K562 (cell line): ENCODE measurements at regions not wholly inside any gene's neighbourhood (a gene's known extent, or its start where the extent isn't known, plus 50 kb on each side); places are given as distances from the start of the nearest gene placed in this dataset.
A peak's percentile ranks its signal among the peaks of the same experiment; 100 is the strongest.

Source experiments
- ATAC-seq: fragments of 200-7000 bp; cut with Tn5 transposase; 3 replicates; pipeline ENCODE4 v1.9.1; 2020; ENCODE audit warnings: moderate library complexity
- BruUV-seq: library from RNA; stranded (reverse); fragments of 400-500 nt; replicated peaks from 2 replicates; lab custom pipeline; 2021; lab: Mats Ljungman, UMichigan
- CTCF ChIA-PET: fragments of 300-600 bp; formaldehyde crosslinking; extraction: SDS; loops from one replicate; lab custom pipeline; 2021; ENCODE audit warnings: low intra/inter-chr PET ratio; lab: Yijun Ruan, JAX
- POLR2A ChIA-PET: fragments of 300-600, 350-650 bp; sonication (Branson Sonifier 250); formaldehyde crosslinking; extraction: SDS; loops from one replicate; lab custom pipeline; 2021; ENCODE audit warnings: antibody characterized with exemption, inconsistent platforms; lab: Yijun Ruan, JAX
- DNase-seq, 4 experiments: peaks; one replicate each; pipeline versions ENCODE4 v3.0.0 to v3.0.0-alpha.2; 2011 to 2018; ENCODE audit warnings: low spot score in 3 of 4, mixed read lengths in 3 of 4; ENCODE audit errors: extremely low read depth in 1 of 4
- FAIRE-seq: peaks from 2 replicates; lab custom pipeline; 2011; peaks lifted over from hg19 to GRCh38; lab: Jason Lieb, UNC
- H2AFZ ChIP-seq: 2 replicates; pipeline ENCODE4 v1.6.0; 2011; ENCODE audit warnings: low read depth, low read length, control low read depth, inconsistent platforms
- H3K27ac ChIP-seq: fragments of 200-600 bp; 3 replicates; pipeline ENCODE4 v1.8.0; 2011; ENCODE audit warnings: low read depth, mild to moderate bottlenecking, control low read depth, inconsistent platforms, low read length, moderate library complexity, mixed read lengths; ENCODE audit errors: extremely low read depth
- H3K27me3 ChIP-seq, 2 experiments: fragments of 300-600 bp in 1 of 2; 2 replicates in 1 of 2; 3 replicates in 1 of 2; pipeline versions ENCODE4 v1.6.0 to v1.8.0; 2011; ENCODE audit warnings: inconsistent platforms in 2 of 2, low read length in 2 of 2, mild to moderate bottlenecking in 1 of 2, mixed read lengths in 1 of 2, moderate library complexity in 1 of 2; ENCODE audit not compliant: control insufficient read depth in 2 of 2, insufficient read depth in 2 of 2
- H3K36me3 ChIP-seq: fragments of 300-600 bp; 3 replicates; pipeline ENCODE4 v1.8.0; 2011; ENCODE audit warnings: mild to moderate bottlenecking, low read length, inconsistent platforms; ENCODE audit not compliant: control insufficient read depth, insufficient read depth
- H3K4me1 ChIP-seq, 2 experiments: fragments of 200-600 bp in 1 of 2; replicated peaks in 1 of 2; 2 replicates in 1 of 2; 3 replicates in 1 of 2; pipeline versions ENCODE4 v1.5.1 to v1.8.0; 2011; ENCODE audit warnings: inconsistent platforms in 2 of 2, low read length in 2 of 2, mild to moderate bottlenecking in 1 of 2, mixed read lengths in 1 of 2, moderate library complexity in 1 of 2; ENCODE audit not compliant: control insufficient read depth in 2 of 2, insufficient read depth in 2 of 2
- H3K4me2 ChIP-seq: 2 replicates; pipeline ENCODE4 v1.6.1; 2011; ENCODE audit warnings: low read length, control low read depth, inconsistent platforms, mixed read lengths; ENCODE audit not compliant: insufficient read depth
- H3K4me3 ChIP-seq: fragments of 200-600 bp; sonication (generic), shearing (Covaris generic); 2 replicates; pipeline ENCODE4 v1.5.1; 2016; ENCODE audit warnings: control low read depth, inconsistent platforms
- H3K79me2 ChIP-seq: fragments of 200-600 bp; 3 replicates; pipeline ENCODE4 v1.8.0; 2011; ENCODE audit warnings: low read length, inconsistent platforms; ENCODE audit not compliant: control insufficient read depth, insufficient read depth
- H3K9ac ChIP-seq, 2 experiments: 2 replicates each; pipeline versions ENCODE4 v1.6.0 to v1.6.1; 2011; ENCODE audit warnings: low read depth in 2 of 2, low read length in 2 of 2, control low read depth in 1 of 2, inconsistent platforms in 1 of 2, mild to moderate bottlenecking in 1 of 2, mixed read lengths in 1 of 2; ENCODE audit not compliant: insufficient read depth in 1 of 2
- H3K9me1 ChIP-seq: one replicate; pipeline ENCODE4 v1.6.0; 2011; ENCODE audit warnings: inconsistent platforms, mild to moderate bottlenecking, low read length, moderate library complexity; ENCODE audit not compliant: control insufficient read depth, insufficient read depth
- H3K9me3 ChIP-seq: replicated peaks from 2 replicates; pipeline ENCODE4 v1.5.1; 2011; ENCODE audit warnings: low read depth, low read length, inconsistent platforms; ENCODE audit not compliant: control insufficient read depth, insufficient read depth
- H4K20me1 ChIP-seq: replicated peaks from 2 replicates; pipeline ENCODE4 v1.6.1; 2011; ENCODE audit warnings: low read length, inconsistent platforms, mixed read lengths; ENCODE audit not compliant: control insufficient read depth, insufficient read depth
- ADNP ChIP-seq: fragments of 200-800 bp; sonication (Bioruptor generic); IDR thresholded peaks from 2 replicates; pipeline ENCODE4 v1.6.1; 2016; ENCODE audit warnings: missing genetic modification characterization, missing compliant biosample characterization
- EWSR1 ChIP-seq: fragments of 450-650 bp; IDR thresholded peaks from 2 replicates; pipeline ENCODE4 v1.6.1; 2018; ENCODE audit warnings: borderline replicate concordance, mild to moderate bottlenecking, low read depth, moderate library complexity; ENCODE audit not compliant: partially characterized antibody
- FIP1L1 ChIP-seq: fragments of 200-400 bp; formaldehyde crosslinking; IDR thresholded peaks from 2 replicates; pipeline ENCODE4 v1.6.1; 2018; ENCODE audit warnings: mild to moderate bottlenecking, low read depth, low read length; ENCODE audit not compliant: poor library complexity, severe bottlenecking
- ZEB2 ChIP-seq: fragments of 450-650 bp; IDR thresholded peaks from 2 replicates; pipeline ENCODE4 v1.6.1; 2016
- WGBS: fragments of 100-300 bp; shearing (Covaris generic); methylation state at CpG from one replicate; pipeline ENCODE4 v1.1.6; 2016; ENCODE audit warnings: low coverage, mixed read lengths; ENCODE audit not compliant: insufficient coverage; ENCODE audit errors: missing lambda C conversion rate; 5-methylcytosine and 5-hydroxymethylcytosine counted together
- in situ Hi-C: fragments of 300-500 bp; cut with MboI; formaldehyde crosslinking; loops from 4 replicates; pipeline ENCODE4 v1.15.0; 2018; ENCODE audit warnings: inconsistent platforms, mixed read lengths
- intact Hi-C: fragments of 100-400 bp; cut with micrococcal nuclease; formaldehyde crosslinking; loops from 2 replicates; pipeline ENCODE4 v1.14.2; 2022
- TF ChIP-seq, protein P1 (sequence below): conservative IDR thresholded peaks from 2 replicates; pipeline ENCODE4 v1.6.1; 2011; ENCODE audit warnings: low read depth, mild to moderate bottlenecking, low read length; ENCODE audit not compliant: control insufficient read depth
- TF ChIP-seq, protein P2 (sequence below), 3 experiments: fragments of 200-800 bp in 1 of 3; fragments of 250-450 bp in 1 of 3; fragments of 450-650 bp in 1 of 3; sonication (Bioruptor Pico) in 1 of 3; sonication (Bioruptor generic) in 1 of 3; formaldehyde crosslinking in 1 of 3; IDR thresholded peaks; 2 replicates each; pipeline versions ENCODE4 v1.6.1 to v1.8.0; 2016 to 2022; ENCODE audit warnings: mild to moderate bottlenecking in 2 of 3, missing genetic modification characterization in 2 of 3, missing compliant biosample characterization in 1 of 3, moderate library complexity in 1 of 3

DNA sequence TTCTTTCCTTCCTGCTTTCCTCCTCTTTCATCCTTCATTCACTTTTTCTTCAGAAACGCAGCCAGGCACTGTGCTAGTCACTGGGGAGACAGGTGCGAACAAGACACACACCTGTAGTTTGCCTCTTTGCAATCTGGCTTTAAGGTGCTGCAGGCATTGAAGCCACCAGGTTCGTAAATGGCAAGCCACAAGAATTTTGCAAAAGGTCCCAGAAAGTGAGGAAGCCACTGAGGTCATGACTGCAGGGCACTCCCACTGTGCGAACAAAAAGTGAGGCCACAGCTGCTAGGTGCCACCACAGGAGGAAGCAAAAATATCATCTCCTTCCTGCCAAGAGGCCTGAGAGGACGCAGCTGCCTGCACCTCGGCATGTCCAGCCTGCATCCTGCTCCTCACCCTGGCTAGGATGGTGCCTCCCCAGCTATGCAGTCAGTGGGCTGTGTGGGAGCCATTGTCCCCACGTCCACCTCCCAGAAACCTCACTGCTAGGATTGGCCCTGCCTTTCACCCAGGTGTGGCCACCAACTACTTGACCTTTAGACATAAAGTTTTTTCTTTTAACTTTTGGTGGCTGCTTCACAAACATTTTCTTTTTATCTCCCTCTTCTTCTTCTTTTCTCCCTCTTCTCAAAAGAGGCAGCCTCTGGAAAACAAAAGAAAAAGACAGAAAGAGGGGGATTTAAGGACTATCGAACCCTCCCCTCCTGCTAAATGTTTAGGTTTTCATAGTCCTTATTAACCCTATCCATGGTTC, 230.8 kb downstream of the BCAS1 start:
- no peaks in the 10 kb centered on the region for H3K4me1 ChIP-seq
- in situ Hi-C loops, result no loop called here
- POLR2A ChIA-PET, result interaction anchor here (0.7 to 0.8 kb wide), 2 partner anchors 14 to 17 kb away, joined by 3 to 4 read pairs; no protein-coding TSS in a partner anchor
- 56% methylated on average over 8 of the region's 8 CpGs for WGBS
- no peak overlapping the region for H3K4me2 ChIP-seq
- no TSS peak for BruUV-seq
- no peak for TF ChIP-seq FIP1L1
- TF ChIP-seq, protein P1, sequence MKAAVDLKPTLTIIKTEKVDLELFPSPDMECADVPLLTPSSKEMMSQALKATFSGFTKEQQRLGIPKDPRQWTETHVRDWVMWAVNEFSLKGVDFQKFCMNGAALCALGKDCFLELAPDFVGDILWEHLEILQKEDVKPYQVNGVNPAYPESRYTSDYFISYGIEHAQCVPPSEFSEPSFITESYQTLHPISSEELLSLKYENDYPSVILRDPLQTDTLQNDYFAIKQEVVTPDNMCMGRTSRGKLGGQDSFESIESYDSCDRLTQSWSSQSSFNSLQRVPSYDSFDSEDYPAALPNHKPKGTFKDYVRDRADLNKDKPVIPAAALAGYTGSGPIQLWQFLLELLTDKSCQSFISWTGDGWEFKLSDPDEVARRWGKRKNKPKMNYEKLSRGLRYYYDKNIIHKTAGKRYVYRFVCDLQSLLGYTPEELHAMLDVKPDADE, result no peak
- TF ChIP-seq, protein P2, sequence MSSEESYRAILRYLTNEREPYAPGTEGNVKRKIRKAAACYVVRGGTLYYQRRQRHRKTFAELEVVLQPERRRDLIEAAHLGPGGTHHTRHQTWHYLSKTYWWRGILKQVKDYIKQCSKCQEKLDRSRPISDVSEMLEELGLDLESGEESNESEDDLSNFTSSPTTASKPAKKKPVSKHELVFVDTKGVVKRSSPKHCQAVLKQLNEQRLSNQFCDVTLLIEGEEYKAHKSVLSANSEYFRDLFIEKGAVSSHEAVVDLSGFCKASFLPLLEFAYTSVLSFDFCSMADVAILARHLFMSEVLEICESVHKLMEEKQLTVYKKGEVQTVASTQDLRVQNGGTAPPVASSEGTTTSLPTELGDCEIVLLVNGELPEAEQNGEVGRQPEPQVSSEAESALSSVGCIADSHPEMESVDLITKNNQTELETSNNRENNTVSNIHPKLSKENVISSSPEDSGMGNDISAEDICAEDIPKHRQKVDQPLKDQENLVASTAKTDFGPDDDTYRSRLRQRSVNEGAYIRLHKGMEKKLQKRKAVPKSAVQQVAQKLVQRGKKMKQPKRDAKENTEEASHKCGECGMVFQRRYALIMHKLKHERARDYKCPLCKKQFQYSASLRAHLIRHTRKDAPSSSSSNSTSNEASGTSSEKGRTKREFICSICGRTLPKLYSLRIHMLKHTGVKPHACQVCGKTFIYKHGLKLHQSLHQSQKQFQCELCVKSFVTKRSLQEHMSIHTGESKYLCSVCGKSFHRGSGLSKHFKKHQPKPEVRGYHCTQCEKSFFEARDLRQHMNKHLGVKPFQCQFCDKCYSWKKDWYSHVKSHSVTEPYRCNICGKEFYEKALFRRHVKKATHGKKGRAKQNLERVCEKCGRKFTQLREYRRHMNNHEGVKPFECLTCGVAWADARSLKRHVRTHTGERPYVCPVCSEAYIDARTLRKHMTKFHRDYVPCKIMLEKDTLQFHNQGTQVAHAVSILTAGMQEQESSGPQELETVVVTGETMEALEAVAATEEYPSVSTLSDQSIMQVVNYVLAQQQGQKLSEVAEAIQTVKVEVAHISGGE (CRISPR knock-in tag; IDR thresholded peaks at IDR 0.05), result peak in 1 of 3 experiments; percentile 94; a peak in 2 of 6 replicates
- TF ChIP-seq ADNP (tag), result no peak
- no peak for TF ChIP-seq ZEB2
- peak; percentile 83 for TF ChIP-seq EWSR1
- TF ChIP-seq, all 486 proteins: peak for 2
- no peaks in the 10 kb centered on the region for H3K79me2 ChIP-seq
- no peak for FAIRE-seq
- peak overlapping the region; percentile 70 for H2AFZ ChIP-seq
- H3K27me3 ChIP-seq, result no peaks in the 10 kb centered on the region
- intact Hi-C loops, result no loop called here
- no peak overlapping the region for H3K9ac ChIP-seq
- H3K9me3 ChIP-seq, result no peaks in the 10 kb centered on the region
- no peaks in the 10 kb centered on the region for H4K20me1 ChIP-seq
- no peak for DNase-seq
- no peak overlapping the region for H3K27ac ChIP-seq
- no peaks in the 10 kb centered on the region for H3K36me3 ChIP-seq
- H3K4me3 ChIP-seq, result no peak overlapping the region
- no peak; the same call in 2 of the 3 replicates for ATAC-seq
- CTCF ChIA-PET, result no interaction called here
- no peaks in the 10 kb centered on the region for H3K9me1 ChIP-seq
